Right atrium auricular region (tissue), 2 donors: ENCODE measurements at regions not wholly inside any gene's neighbourhood (a gene's known extent, or its start where the extent isn't known, plus 50 kb on each side); places are given as distances from the start of the nearest gene placed in this dataset.

ENCODE experiments used
- DNase-seq: peaks from one replicate; pipeline ENCODE4 v3.0.0-alpha.2; 2019; ENCODE audit warnings: low spot score
- H3K27ac ChIP-seq, 2 donors: fragments of 200-600 bp; sonication (generic); 1 replicate in 1 of 2; 2 replicates in 1 of 2; pipeline ENCODE4 v1.5.1; 2016 to 2019
- H3K27me3 ChIP-seq, 2 donors: fragments of 200-600 bp; sonication (generic); one replicate each; pipeline versions ENCODE4 v1.5.1 to v1.6.0; 2017 to 2019
- H3K36me3 ChIP-seq: fragments of 200-600 bp; sonication (generic); one replicate; pipeline ENCODE4 v1.5.1; 2016
- H3K4me1 ChIP-seq, 2 donors: fragments of 200-600 bp; sonication (generic); one replicate each; pipeline versions ENCODE4 v1.5.1 to v1.6.0; 2017 to 2019
- H3K4me3 ChIP-seq, 2 donors: fragments of 200-600 bp; sonication (generic); 1 replicate in 1 of 2; 2 replicates in 1 of 2; pipeline ENCODE4 v1.5.1; 2017 to 2019; ENCODE audit warnings: mild to moderate bottlenecking in 1 of 2, moderate library complexity in 1 of 2
- H3K9me3 ChIP-seq, 2 donors: fragments of 200-600 bp; sonication (generic); one replicate each; pipeline ENCODE4 v1.5.1; 2019
- CTCF ChIP-seq, 2 donors: fragments of 200-600 bp; sonication (generic); IDR thresholded peaks; one replicate each; pipeline ENCODE4 v1.5.1; 2019; ENCODE audit warnings: antibody characterized with exemption in 2 of 2

GRCh38 chr6:167652042-167652700, 174.5 kb upstream of the AFDN start:
- Histone ChIP-seq H3K27me3 (no peaks in the 10 kb centered on the region), H3K4me3 (no peak overlapping the region), H3K9me3 (no peaks in the 10 kb centered on the region), H3K36me3 (no peaks in the 10 kb centered on the region), H3K27ac (no peak overlapping the region), H3K4me1 (peaks cover 0 to 9% of the 10 kb centered on the region in 2 donors)
- no peak for DNase-seq
- no peak for TF ChIP-seq CTCF (IDR thresholded peaks at IDR 0.05)

GRCh38 chr6:167652701-167653095, 174.0 kb upstream of the AFDN start:
- no peaks in the 10 kb centered on the region for H3K36me3 ChIP-seq
- peaks cover 0 to 9% of the 10 kb centered on the region in 2 donors for H3K4me1 ChIP-seq
- TF ChIP-seq CTCF (IDR thresholded peaks at IDR 0.05) = no peak
- no peaks in the 10 kb centered on the region for H3K9me3 ChIP-seq
- no peak for DNase-seq
- H3K4me3 ChIP-seq = no peak overlapping the region
- H3K27me3 ChIP-seq = no peaks in the 10 kb centered on the region
- H3K27ac ChIP-seq = no peak overlapping the region

GRCh38 chr6:167653561-167653960, 173.2 kb upstream of the AFDN start:
- H3K4me1 ChIP-seq = peaks cover 0 to 9% of the 10 kb centered on the region in 2 donors
- no peaks in the 10 kb centered on the region for H3K27me3 ChIP-seq
- DNase-seq = no peak
- no peaks in the 10 kb centered on the region for H3K9me3 ChIP-seq
- no peak for TF ChIP-seq CTCF (IDR thresholded peaks at IDR 0.05)
- H3K27ac ChIP-seq = no peak overlapping the region
- no peaks in the 10 kb centered on the region for H3K36me3 ChIP-seq
- no peak overlapping the region for H3K4me3 ChIP-seq

GRCh38 chr6:167654389-167654788, 172.3 kb upstream of the AFDN start:
- no peaks in the 10 kb centered on the region for H3K27me3 ChIP-seq
- no peak overlapping the region for H3K4me3 ChIP-seq
- H3K4me1 ChIP-seq = peaks cover 0 to 9% of the 10 kb centered on the region in 2 donors
- no peaks in the 10 kb centered on the region for H3K36me3 ChIP-seq
- H3K27ac ChIP-seq = no peak overlapping the region
- no peaks in the 10 kb centered on the region for H3K9me3 ChIP-seq
- no peak for TF ChIP-seq CTCF (IDR thresholded peaks at IDR 0.05)
- DNase-seq = no peak

GRCh38 chr6:167655174-167655821, 171.4 kb upstream of the AFDN start:
- no peak overlapping the region for H3K4me3 ChIP-seq
- no peaks in the 10 kb centered on the region for H3K36me3 ChIP-seq
- no peak for TF ChIP-seq CTCF (IDR thresholded peaks at IDR 0.05)
- H3K4me1 ChIP-seq = peaks cover 0 to 9% of the 10 kb centered on the region in 2 donors
- H3K27me3 ChIP-seq = no peaks in the 10 kb centered on the region
- DNase-seq = no peak
- no peak overlapping the region for H3K27ac ChIP-seq
- H3K9me3 ChIP-seq = no peaks in the 10 kb centered on the region
